Thyroid gland (tissue), 4 donors: ENCODE measurements at regions not wholly inside any gene's neighbourhood (a gene's known extent, or its start where the extent isn't known, plus 50 kb on each side); places are given as distances from the start of the nearest gene placed in this dataset.
"Not testable (repeated sequence)": the region's sequence is repeated elsewhere in the genome, so short reads cannot be mapped to it uniquely, and the experiment has no call there.

Experiments used
- CTCF ChIP-seq, 6 experiments: fragments of 200-600 bp in 3 of 6; fragments of 450-650 bp in 3 of 6; sonication (generic) in 3 of 6; IDR thresholded peaks; one replicate each; pipeline ENCODE4 v1.5.1; 2016 to 2019; ENCODE audit warnings: antibody characterized with exemption in 6 of 6, mild to moderate bottlenecking in 2 of 6, inconsistent platforms in 1 of 6, moderate library complexity in 1 of 6
- POLR2A ChIP-seq, 2 donors: fragments of 450-650 bp; IDR thresholded peaks; one replicate each; pipeline ENCODE4 v1.6.1; 2017; ENCODE audit warnings: antibody characterized with exemption in 2 of 2, mild to moderate bottlenecking in 2 of 2, moderate library complexity in 1 of 2

GRCh38 chr5:153381630-153382029, 108.8 kb upstream of the GRIA1 start:
- not testable (repeated sequence) for TF ChIP-seq CTCF, POLR2A (IDR thresholded peaks at IDR 0.05)
